Adrenal gland (tissue), 9 donors: ENCODE measurements at regions not wholly inside any gene's neighbourhood (a gene's known extent, or its start where the extent isn't known, plus 50 kb on each side); places are given as distances from the start of the nearest gene placed in this dataset.

Experiments
- DNase-seq, 7 donors: peaks; one replicate each; pipeline ENCODE4 v3.0.0-alpha.2; 2019 to 2020
- H3K27ac ChIP-seq, 5 donors: fragments of 200-600 bp; sonication (generic) in 4 of 5; 1 replicate in 3 of 5; 2 replicates in 2 of 5; pipeline versions ENCODE4 v1.5.1 to v1.8.0; 2016 to 2020; ENCODE audit warnings: mild to moderate bottlenecking in 1 of 5
- H3K27me3 ChIP-seq: fragments of 200-600 bp; 2 replicates; pipeline ENCODE4 v1.8.0; 2021
- H3K36me3 ChIP-seq, 2 donors: fragments of 200-600 bp; replicated peaks in 1 of 2; 1 replicate in 1 of 2; 2 replicates in 1 of 2; pipeline versions ENCODE4 v1.5.1 to v1.8.0; 2018 to 2022
- H3K4me1 ChIP-seq, 2 donors: fragments of 200-600 bp; replicated peaks in 1 of 2; 1 replicate in 1 of 2; 2 replicates in 1 of 2; pipeline versions ENCODE4 v1.5.1 to v1.8.0; 2018 to 2021
- H3K4me3 ChIP-seq, 4 donors: fragments of 200-600 bp; sonication (generic) in 3 of 4; one replicate each; pipeline ENCODE4 v1.5.1; 2016 to 2018
- H3K9me3 ChIP-seq, 3 donors: fragments of 200-600 bp; sonication (generic) in 1 of 3; replicated peaks in 1 of 3; 1 replicate in 2 of 3; 2 replicates in 1 of 3; pipeline versions ENCODE4 v1.5.1 to v1.8.0; 2016 to 2021
- CTCF ChIP-seq, 6 experiments: fragments of 450-650 bp in 4 of 6; fragments of 200-600 bp in 2 of 6; sonication (generic) in 1 of 6; IDR thresholded peaks; 1 replicate in 5 of 6; 2 replicates in 1 of 6; pipeline versions ENCODE4 v1.5.1 to v1.8.0; 2016 to 2021; ENCODE audit warnings: antibody characterized with exemption in 6 of 6, mild to moderate bottlenecking in 2 of 6, moderate library complexity in 1 of 6
- POLR2A ChIP-seq, 2 donors: fragments of 450-650 bp; IDR thresholded peaks; one replicate each; pipeline ENCODE4 v1.6.1; 2017; ENCODE audit warnings: antibody characterized with exemption in 2 of 2, mild to moderate bottlenecking in 2 of 2, moderate library complexity in 1 of 2
- WGBS, 4 donors: extraction: QIAGEN DNeasy Blood & Tissue Kit in 2 of 4; methylation state at CpG; one replicate each; pipeline versions ENCODE4 v1.1.5 to v1.1.7; 2013 to 2017; 5-methylcytosine and 5-hydroxymethylcytosine counted together
- intact Hi-C, 2 donors: fragments of 100-400 bp; cut with DNase I; formaldehyde crosslinking; loops; one replicate each; pipeline versions ENCODE4 v1.14.1 to v1.15.0; 2022 to 2023
- donor health status: healthy with polysubstance abuse.
- donor health status: Bipolar disorder and iron deficiency.
- donor health status: DM: yes; HTN: yes; CAD: no.
- donor health status: DM: no; HTN: no; CAD: no.
- donor health status: DM: no; HTN: no; CAD: no.

GRCh38 chr12:66952668-66953067 lies 273.8 kb upstream of the GRIP1 start:
- H3K27me3 ChIP-seq: no peaks in the 10 kb centered on the region
- TF ChIP-seq POLR2A (IDR thresholded peaks at IDR 0.05) (no peak), CTCF (IDR thresholded peaks at IDR 0.05) (no peak)
- intact Hi-C loops: no loop called here
- WGBS, 4 donors: 76 to 82% (median 80%) methylated on average over 1 of the region's 1 CpG
- no peak overlapping the region for H3K4me3 ChIP-seq
- no peak overlapping the region for H3K27ac ChIP-seq
- no peaks in the 10 kb centered on the region for H3K36me3 ChIP-seq
- no peaks in the 10 kb centered on the region for H3K9me3 ChIP-seq
- H3K4me1 ChIP-seq: no peaks in the 10 kb centered on the region
- DNase-seq: no peak

DNA sequence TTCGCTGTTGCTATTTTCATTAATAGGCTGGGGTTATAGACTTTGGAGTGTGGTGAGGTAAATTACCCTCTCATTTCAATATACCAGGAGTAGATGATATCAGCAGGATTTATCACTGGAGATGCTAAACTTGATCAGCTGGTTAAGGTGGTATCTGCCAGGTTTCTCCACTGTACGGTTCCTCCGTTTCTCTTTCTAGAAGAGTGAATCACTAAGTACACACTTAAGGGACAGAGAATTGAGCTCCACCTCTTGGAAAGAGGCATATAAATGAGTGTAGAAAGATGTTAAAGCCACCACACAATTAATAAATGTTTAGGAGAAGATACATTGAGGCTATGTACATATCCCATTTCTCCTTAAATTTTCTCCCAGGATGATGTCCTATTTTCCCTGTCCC lies 277.4 kb upstream of the GRIP1 start:
- no peak overlapping the region for H3K27ac ChIP-seq
- no peaks in the 10 kb centered on the region for H3K9me3 ChIP-seq
- H3K27me3 ChIP-seq: no peaks in the 10 kb centered on the region
- WGBS, 4 donors: 93 to 98% (median 97%) methylated on average over 3 of the region's 3 CpGs
- DNase-seq: no peak
- TF ChIP-seq POLR2A (IDR thresholded peaks at IDR 0.05) (no peak), CTCF (IDR thresholded peaks at IDR 0.05) (no peak)
- no peaks in the 10 kb centered on the region for H3K4me1 ChIP-seq
- H3K36me3 ChIP-seq: no peaks in the 10 kb centered on the region
- H3K4me3 ChIP-seq: no peak overlapping the region
- intact Hi-C loops: no loop called here

- H3K27me3 ChIP-seq: no peaks in the 10 kb centered on the region
- intact Hi-C loops: no loop called here
- no peaks in the 10 kb centered on the region for H3K36me3 ChIP-seq
- WGBS, 4 donors: 60 to 62% (median 61%) methylated on average over 2 of the region's 2 CpGs
- H3K27ac ChIP-seq: no peak overlapping the region
- H3K4me1 ChIP-seq: no peaks in the 10 kb centered on the region
- DNase-seq: no peak
- no peak overlapping the region for H3K4me3 ChIP-seq
- TF ChIP-seq CTCF (IDR thresholded peaks at IDR 0.05): no peak
- no peak for TF ChIP-seq POLR2A (IDR thresholded peaks at IDR 0.05)
- H3K9me3 ChIP-seq: no peaks in the 10 kb centered on the region
Measured at GRCh38 chr12:66959276-66959675, 280.4 kb upstream of the GRIP1 start.

DNA sequence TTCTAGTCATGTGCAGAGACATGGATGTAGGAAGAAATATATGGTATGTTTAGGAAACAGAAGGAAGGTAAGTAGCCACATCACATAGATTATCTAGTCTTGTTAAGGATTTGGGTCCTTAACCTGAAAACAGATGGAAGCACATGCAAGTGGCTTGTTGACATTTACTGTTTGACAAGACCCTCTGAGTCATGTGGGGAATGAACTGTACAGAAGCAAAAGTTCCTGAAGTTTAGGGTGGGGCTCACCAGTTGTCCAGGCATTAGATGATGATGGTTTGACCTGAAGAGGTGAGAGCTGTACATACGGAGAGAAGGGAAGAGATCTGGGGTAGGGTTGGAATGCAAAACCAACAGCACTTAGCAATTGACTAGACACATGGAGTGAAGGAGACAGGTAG lies 281.1 kb upstream of the GRIP1 start:
- 63 to 84% (median 79%) methylated on average over 1 of the region's 1 CpG for WGBS, 4 donors
- DNase-seq: no peak
- TF ChIP-seq POLR2A (IDR thresholded peaks at IDR 0.05): no peak
- no peak for TF ChIP-seq CTCF (IDR thresholded peaks at IDR 0.05)
- H3K27me3 ChIP-seq: no peaks in the 10 kb centered on the region
- H3K4me3 ChIP-seq: no peak overlapping the region
- no peaks in the 10 kb centered on the region for H3K9me3 ChIP-seq
- no peaks in the 10 kb centered on the region for H3K36me3 ChIP-seq
- intact Hi-C loops: no loop called here
- H3K4me1 ChIP-seq: no peaks in the 10 kb centered on the region
- H3K27ac ChIP-seq: no peak overlapping the region
